HG03558 (cell line): ENCODE measurements at regions not wholly inside any gene's neighbourhood (a gene's known extent, or its start where the extent isn't known, plus 50 kb on each side); places are given as distances from the start of the nearest gene placed in this dataset.
"Not testable (repeated sequence)": the region's sequence is repeated elsewhere in the genome, so short reads cannot be mapped to it uniquely, and the experiment has no call there.

Experiments
- ATAC-seq: cut with Tn5 transposase; IDR thresholded peaks from one replicate; pipeline ENCODE4 v1.9.1; 2021; ENCODE audit warnings: moderate number of reproducible peaks; ENCODE audit not compliant: unreplicated experiment; ENCODE audit errors: extremely low read depth

DNA sequence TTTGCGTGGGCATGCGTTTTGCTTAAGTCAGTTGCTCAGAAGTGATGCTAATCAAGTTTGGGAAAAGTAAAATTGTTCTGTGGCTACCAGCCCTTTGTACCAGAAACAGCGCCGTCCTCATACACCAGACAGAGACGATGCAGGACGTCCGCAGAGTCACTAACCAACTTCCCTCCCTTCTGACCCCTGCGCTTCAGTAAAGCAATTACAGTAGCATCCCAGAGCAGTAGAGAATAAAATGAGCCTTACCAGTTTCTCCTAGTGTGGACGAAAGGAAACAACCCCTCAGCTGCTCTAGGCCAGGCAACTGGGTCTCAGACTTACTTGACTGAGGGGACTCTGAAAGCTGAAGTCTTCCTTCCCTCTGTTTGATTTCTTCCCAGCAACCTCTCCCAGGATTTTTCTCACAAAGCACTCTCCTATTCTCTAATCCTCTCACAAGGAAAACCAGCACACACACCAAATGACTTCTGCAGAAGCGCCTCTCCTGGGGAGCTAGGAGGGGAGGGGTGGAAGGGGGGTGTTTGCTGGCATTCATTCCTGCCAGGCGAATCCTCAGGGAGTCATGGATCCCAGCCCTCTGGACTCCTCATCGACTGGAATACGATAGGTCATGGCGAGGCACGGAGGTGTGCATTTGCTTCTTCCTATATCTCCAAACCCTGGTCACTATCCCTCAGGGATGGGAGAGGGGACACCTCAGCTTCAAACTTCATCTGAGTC is 56.0 kb upstream of the MID1 start:
- ATAC-seq, result no peak

- ATAC-seq, result no peak
Observed at GRCh38 chrX:10677490-10677889, 57.1 kb upstream of the MID1 start.

DNA sequence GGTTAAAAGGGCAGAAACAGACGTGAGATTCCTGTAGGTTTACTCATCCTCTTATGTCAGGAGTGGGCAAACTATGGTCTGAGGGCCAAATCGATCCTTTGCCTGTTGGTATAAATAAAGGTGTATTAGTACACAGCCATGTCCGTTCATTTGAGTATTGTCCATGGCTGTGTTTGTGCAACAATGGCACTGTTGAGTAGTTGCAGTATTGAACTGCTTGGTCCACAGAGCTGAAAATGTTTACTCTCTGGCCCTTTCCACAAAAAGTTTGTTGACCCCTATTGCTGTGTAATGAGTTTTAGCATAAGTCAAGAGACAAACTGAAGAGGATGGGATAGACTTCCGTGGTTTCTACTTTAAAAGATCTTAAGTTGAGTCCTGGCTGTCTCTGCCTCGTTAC is 59.0 kb upstream of the MID1 start:
- ATAC-seq, result no peak

GRCh38 chrX:10681167-10681566 is 60.8 kb upstream of the MID1 start:
- no peak for ATAC-seq

GRCh38 chrX:10683631-10684030 is 63.2 kb upstream of the MID1 start:
- not testable (repeated sequence) for ATAC-seq

- no peak for ATAC-seq
Observed at GRCh38 chrX:10685923-10686595, 65.7 kb upstream of the MID1 start.

GRCh38 chrX:10691751-10692150 is 71.4 kb upstream of the MID1 start:
- ATAC-seq, result not testable (repeated sequence)

DNA sequence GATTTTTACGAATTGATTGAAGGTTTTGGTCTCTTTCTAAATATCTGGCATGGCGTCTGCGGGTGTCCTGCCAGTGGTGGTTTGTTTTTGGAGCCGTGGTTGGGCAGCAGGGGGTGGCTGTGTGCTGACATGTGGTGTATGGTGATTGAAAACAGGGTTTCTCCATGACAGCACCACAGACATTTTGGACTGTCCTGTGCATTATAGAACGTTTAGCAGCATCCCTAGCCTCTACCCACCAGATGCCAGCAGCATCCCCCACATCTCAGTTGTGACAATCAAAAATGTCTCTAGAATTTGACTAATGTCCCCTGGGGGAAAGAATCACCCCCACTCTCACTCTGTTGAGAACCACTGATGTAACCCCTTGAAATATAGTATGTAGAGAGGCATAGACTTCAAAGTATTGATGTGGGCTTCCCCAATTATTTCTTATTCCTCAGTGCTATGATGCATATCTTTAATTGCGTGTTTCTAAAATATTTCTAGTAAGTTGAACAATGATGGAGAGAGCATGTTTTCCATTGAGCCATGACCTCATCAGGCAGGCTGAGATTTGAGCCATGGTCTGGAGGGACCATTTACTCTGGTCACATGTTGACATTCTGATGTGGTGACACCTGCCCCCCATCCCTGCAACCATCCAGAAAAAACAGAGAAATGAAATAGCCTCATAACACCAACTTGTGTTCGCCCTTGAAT is 77.4 kb upstream of the MID1 start:
- no peak for ATAC-seq

DNA sequence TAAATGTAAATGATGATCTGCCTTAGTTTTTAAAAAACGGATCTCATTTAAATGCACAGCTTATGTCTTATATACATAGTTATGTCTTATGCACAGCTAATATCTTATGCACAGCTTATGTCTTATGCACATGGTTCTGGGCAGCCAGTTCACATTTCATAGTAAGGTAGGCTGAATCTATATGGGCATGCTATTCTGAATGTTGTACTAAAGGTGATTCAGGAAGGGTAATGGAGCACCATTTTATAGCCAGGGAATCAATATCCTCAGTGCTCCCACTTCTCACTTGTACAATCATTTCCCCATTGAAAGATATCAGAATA is 77.9 kb upstream of the MID1 start:
- no peak for ATAC-seq

DNA sequence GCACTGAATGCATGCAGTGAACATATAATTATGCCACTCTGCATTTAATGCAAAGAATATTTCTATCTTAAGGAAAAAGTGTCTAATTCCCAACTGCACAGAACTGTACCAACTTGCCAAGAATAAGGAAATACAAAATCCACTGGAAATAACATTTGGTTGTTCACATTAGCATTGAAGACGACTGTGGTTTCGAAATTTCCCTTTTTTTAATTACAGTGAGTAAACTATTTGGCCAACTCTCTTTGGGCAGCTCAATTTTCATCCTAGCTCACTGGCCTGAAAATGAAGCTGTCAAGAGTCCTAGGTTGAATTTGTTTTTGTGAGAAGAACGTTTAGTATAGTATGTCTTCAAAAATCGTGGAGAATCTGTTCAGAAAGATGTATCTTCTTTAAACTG is 81.6 kb upstream of the MID1 start:
- ATAC-seq, result no peak

GRCh38 chrX:10706342-10706741 is 86.0 kb upstream of the MID1 start:
- not testable (repeated sequence) for ATAC-seq

- ATAC-seq, result no peak
Observed at GRCh38 chrX:10707773-10708172, 87.4 kb upstream of the MID1 start.

DNA sequence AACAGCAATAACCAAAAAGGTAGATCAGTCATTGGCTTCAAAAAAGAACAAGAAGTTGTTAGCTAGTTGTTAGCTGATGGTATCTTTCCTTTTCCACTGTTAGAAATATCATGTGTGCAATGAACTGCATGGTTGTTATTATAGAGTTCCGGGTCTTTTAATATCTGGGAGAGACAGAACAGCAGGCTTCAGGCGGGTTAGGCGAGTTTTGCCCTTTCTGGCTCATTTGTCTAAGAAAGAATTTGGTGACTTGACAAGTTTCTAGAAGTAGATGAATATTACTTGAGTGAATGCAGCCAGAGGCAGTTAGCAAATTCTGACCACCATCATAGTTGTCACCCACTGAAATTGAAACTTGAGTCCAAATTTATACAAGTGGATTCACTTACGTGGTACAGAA is 88.9 kb upstream of the MID1 start:
- no peak for ATAC-seq

DNA sequence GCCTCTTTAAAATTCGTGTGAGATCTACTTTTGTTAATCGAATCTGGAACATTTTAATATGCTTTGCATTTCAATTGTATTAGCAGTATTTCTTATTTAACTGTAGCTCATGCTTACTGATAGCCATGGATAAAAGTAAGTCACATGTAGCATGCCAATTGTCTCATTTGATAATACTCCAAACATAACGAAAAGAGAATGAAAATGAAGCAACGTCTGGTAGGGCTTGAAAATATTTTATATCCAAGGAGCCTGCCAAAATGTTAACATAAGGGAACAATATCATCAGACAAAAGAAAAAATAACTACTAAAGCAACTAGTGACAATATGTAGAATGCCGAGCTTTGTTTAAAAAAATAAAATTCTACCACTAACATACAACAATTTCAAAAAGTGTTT is 94.1 kb upstream of the MID1 start:
- no peak for ATAC-seq

DNA sequence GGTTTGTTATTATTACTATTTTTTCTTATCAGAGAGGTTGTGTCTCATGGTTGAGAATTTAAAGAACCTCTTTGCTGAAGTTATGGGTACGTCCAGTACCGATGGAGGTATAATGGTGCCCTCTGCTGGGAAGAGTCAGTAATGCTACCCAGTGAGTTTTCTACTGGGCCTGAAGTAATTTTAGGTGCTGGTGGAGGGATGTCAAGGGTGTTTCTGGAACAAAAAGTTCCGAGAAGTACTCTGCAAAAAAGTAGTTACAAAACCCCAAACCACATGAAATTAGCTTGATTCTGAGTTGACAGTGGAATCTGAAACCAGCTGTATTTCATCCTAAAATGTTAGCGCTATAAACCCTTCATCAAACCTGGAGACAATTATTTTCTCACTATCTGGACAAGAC is 102.5 kb upstream of the MID1 start:
- ATAC-seq, result no peak

DNA sequence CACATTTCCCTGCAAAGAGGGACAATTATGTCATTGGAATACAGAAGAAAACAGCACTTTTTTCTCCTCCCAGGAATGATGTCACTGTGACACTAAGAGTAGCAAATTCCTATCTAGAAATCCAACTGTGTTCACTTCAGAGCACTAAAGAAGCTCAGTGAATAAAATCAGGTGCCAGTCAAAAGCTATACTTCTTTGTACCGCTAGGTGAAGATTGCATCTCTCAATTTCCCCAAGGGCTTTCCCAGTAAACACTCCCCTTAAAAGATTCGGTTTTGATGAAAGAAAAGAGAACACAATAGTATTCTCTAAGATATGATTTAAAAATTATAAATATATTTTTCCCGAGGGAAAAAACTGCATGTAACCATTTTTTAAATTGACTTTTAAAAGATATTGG is 104.7 kb upstream of the MID1 start:
- ATAC-seq, result no peak

- no peak for ATAC-seq
Observed at GRCh38 chrX:10726647-10727046, 106.3 kb upstream of the MID1 start.

GRCh38 chrX:10728806-10729389 is 108.5 kb upstream of the MID1 start:
- no peak for ATAC-seq

- no peak for ATAC-seq
Observed at GRCh38 chrX:10739426-10739825, 119.0 kb upstream of the MID1 start.

- no peak for ATAC-seq
Observed at GRCh38 chrX:10741003-10741402, 120.6 kb upstream of the MID1 start.

GRCh38 chrX:10741550-10741949 is 121.2 kb upstream of the MID1 start:
- ATAC-seq, result no peak
